ENCODE measurements at regions not wholly inside any gene's neighbourhood (a gene's known extent, or its start where the extent isn't known, plus 50 kb on each side); places are given as distances from the start of the nearest gene placed in this dataset.
"Not testable (repeated sequence)": the region's sequence is repeated elsewhere in the genome, so short reads cannot be mapped to it uniquely, and the experiment has no call there.

DNA sequence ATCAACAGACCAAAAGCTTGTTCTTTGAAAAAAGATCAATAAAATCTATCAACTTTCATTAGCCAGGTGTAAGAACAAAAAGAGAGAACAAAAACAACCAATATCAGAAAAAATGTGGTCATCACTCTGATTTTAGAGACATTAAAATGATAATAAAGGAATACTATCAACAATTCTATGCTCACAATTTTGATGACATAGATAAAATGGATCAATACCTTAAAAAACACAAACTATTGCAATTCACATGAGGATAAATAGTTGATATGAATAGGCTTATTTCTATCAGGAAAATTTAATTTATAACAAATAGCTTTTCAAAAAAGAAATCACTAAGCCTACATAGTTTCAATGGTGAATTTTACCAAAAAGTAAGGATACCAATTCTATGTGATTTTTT lies 809.4 kb upstream of the EYS start:
- DNase-seq, result no peak

DNA sequence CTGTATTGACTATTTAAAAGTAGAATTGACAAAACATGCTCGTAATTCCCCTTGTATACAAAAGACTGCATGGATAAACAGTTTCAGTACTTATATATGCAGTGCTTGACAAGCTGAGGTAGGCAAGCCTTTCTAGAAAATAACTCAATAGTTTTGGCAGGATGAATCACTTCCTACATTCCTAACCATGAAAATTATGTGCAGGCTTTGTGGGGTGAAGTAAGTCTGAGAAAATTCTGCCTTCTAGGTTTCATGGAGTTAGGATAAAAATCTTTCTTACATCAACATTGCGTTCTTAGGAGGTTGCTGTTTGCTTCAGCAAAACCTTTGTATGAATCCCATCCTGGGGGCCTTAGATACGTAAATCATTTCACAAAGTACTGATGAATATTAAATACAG lies 801.4 kb upstream of the EYS start:
- DNase-seq, result peak; percentile 32

DNA sequence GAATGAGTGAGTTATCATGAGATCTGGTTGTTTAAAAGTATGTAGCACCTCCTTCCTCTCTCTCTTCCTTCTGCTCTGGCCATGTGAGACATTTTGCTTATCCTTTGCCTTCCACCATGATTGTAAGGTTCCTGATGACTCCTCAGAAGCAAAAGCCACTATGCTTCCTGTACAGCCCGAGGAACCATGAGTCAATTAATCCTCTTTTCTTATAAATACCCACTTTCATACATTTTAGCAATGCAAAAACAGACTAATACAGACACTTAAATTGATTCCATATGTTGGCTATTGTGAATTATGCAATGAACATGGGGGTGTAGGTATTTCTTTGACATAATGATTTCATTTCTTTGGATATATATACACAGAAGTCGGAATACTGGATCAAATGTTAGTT lies 792.8 kb upstream of the EYS start:
- no peak for DNase-seq

DNA sequence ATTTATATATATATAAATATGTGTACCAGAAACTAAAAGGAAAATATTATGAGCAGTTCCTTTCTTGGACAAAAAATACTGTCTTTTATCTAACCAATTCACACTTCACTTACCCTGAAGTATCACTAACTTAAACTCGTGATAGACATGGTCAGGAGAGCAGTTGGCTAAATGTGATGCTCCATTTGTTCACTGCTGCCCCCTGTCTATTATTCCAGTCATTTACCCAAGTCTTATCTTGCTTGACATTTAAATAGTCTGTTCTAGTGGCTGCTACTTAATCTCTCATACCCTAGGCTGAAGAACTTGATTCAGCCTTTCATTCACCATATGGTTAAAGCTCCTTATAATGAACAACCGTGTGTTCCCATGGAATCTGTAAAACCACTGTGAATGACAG lies 789.6 kb upstream of the EYS start:
- no peak for DNase-seq

DNA sequence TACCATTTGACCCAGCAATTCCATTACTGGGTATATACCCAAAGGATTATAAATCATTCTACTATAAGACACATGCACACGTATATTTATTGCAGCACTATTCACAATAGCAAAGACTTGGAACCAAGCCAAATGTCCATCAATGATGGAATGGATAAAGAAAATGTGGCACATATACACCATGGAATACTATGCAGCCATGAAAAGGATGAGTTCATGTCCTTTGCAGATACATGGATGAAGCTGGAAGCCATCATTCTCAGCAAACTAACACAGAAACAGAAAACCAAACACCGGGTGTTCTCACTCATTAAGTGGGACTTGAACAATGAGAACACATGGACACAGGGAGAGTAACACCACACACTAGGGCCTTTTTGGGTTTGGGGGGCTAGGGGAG lies 787.6 kb upstream of the EYS start:
- DNase-seq, result not testable (repeated sequence)

DNA sequence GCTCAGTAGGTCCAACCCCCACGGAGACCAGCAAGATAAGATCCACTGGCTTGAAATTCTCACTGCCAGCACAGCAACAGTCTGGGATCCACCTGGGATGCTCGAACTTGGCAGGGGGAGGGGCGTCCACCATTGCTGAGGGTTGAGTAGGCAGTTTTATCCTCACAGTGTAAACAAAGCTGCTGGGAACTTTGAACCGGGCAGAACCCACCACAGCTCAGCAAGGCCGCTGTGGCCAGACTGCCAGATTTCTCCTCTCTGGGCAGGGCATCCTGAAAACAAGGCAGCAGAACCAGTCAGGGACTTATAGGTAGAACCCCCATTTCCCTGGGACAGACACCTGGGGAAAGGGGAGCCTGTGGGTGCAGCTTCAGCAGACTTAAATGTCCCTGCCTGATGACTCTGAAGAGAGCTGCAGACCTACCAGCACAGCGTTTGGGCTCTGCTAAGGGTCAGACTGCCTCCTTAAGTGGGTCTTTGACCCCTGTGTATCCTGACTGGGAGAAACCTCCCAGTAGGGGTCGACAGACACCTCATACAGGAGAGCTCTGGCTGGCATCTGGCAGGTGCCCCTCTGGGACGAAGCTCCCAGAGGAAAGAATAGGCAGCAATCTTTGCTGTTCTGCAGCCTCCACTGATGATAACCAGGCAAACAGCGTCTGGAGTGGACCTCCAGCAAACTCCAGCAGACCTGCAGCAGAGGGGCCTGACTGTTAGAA lies 782.4 kb upstream of the EYS start:
- DNase-seq, result no peak

DNA sequence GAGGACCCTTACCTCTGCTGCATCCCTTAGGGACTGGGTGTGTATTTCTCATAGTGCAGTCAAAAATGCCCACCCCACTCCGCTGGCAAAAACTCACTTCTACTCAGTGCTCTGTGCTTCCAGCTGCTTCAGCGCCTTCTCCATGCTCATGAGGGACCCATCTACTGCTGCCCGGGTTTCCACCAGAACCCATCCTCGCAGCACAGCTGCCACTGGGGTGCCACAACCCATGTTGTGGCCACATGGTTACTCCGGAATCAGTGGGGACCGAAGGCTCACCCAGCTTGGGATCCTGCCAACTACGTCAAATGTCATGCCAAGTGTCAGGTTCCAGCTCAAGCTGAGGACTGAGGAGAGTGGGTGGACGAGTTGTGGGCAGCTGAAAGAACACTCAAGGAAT lies 774.2 kb upstream of the EYS start:
- DNase-seq, result no peak

DNA sequence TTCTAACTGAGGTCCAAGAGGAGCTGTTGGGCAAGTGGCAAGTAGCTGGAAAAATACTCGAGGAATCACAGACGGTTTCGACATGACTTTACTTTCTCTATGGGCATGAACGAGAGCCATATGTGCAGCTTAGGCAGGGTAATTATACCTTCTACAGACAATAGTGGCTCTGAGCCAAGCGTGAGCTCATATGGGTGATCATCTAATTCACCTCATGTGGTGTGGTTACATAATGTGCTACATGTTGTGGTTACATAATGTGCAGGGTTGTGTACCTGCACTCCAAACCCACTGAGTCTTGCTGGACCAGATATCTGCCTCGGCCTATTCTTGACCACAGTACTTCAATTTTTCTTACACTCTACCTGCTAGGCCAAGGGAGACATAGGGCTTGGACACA lies 771.7 kb upstream of the EYS start:
- DNase-seq, result no peak

DNA sequence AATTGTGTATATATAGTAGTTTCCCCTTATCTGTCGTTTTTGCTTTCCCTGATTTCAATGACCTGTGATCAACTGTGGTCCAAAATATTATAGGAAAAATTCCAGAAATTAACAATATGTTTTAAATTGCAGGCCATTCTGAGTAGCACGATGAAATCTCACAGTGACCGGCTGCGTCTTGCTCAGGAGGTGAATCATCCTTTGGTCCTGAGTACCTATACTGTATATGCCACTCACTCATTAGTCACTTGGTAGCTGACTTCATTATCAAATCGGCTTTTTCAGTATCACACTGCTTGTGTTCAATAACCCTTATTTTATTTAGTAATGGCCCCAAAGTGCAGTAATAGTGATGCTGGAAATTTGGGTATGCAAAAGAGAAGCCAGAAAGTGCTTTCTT lies 728.3 kb upstream of the EYS start:
- no peak for DNase-seq

DNA sequence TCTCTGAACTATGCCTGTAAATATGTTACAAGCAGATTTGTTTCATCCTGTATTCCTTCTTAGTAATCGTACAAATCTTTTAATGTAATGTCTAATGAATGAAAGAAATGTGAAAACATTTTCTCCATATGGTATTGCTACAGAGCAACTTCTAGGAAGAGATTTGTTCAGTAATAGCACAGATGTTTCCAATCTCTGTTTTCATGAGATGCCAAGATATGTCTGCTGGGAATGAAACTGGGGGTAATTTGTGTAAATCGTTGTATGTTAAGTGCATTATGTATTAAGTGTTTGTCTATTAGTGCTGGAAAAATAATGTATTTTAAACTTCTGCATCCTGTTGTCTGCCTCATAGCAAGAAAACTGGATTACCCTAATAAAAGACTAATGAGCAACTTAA lies 722.2 kb upstream of the EYS start:
- DNase-seq, result no peak

DNA sequence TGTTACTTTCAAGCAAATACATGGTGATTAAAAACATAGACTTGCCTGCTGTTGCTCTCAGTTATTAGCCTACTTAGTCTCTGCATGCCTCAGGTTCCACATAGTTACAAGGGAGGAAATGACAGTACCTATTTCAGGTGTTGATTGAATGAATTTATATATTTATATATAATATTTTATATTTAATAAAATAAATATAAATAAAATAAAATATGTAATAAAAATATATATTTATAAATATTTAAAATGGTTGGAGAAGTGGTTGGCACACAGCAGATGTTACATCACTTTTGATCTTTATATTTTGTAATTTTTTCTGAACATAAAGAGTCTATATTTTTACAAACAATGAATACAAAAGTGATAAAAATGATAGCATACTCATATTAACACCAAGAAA lies 716.0 kb upstream of the EYS start:
- DNase-seq, result no peak

DNA sequence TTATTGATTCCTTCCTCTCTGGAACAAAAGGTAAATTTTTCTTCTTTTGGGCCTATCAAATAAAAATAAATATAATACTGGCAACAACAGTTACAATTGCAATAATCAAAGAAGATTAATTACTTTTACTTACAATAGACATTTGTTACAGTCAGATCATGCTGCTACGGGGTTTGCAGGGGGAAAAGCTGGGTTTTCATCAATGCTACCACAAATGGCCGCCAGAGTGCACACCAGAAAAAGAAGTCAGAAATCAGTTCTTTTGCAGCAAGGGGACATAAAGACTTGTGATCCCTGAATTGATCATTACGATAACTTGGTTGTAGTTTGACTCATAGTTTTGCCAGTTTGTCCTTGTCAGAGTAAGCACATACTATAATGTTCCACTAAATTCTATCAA lies 714.5 kb upstream of the EYS start:
- DNase-seq, result no peak

DNA sequence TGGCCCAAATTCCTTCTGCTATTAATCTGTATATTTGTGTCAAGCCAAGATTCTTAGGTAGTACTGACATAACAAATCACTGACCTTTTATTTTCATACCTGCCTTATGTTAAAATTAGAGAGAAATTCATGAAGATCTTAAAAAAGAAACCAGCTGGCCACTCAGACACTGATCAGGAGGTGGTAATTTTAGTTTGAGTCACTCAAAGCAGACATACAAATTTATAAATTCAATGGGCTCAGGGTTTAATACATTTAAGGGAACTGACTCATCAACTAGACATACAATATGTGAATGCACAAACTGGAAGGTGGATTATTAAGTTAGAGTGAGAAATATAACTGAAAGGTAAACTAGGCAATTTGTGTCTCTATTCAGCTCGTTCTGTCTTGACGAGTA lies 711.9 kb upstream of the EYS start:
- DNase-seq, result no peak

DNA sequence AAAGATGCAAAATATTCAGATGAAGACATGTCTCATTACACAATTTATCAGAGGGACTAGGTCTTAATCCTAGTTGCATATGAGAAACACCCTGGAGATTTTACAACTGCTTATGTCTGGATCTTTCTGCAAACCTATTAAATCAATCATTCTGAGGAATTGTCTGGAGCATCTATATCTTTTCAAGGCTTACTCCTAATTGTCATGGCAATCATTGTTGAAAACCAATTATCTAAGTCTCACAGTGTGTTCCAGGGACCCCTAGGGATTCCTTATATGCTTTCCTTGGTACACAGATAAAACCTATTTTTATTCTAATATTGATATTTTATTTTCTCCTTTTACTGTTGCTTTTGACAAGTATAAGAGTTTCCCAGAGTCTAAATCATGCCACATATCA lies 696.9 kb upstream of the EYS start:
- no peak for DNase-seq

DNA sequence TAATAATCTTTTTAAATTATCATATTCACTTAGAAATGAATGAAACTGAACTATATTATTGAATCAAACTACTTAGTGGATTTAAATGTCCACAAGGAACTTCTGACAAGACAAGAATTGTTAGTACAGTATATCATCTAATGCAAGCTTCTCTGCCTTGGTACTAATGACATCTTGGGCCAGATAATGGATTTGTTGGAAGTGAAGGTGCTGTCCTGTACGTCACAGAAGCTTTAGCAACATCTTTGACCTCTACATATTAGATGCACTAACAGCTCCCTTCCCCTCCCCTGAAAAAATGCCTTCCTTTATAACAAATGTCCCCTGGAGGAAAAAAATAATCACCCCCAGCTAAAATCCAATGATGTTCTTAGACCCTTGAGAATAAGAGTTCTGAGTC lies 695.8 kb upstream of the EYS start:
- DNase-seq, result no peak

DNA sequence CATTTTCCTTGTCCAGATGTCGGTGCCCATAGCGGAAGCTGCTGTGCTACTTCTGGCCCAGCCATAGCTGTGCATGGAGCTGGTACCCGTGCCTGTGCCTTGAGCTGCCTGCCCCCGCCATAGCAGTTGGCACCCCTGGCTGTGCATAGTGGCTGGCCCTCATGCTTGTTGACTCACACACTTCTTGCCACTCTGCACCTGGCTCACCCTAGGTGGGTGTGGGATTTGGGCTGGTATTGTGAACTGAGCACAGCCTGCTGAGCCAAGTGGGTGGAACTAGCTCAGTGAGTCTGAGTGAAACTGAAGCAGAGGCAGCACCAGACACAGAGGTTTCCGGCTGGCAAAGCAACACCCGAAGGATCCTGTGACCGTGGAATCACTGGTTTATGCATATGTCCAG lies 689.5 kb upstream of the EYS start:
- DNase-seq, result no peak

DNA sequence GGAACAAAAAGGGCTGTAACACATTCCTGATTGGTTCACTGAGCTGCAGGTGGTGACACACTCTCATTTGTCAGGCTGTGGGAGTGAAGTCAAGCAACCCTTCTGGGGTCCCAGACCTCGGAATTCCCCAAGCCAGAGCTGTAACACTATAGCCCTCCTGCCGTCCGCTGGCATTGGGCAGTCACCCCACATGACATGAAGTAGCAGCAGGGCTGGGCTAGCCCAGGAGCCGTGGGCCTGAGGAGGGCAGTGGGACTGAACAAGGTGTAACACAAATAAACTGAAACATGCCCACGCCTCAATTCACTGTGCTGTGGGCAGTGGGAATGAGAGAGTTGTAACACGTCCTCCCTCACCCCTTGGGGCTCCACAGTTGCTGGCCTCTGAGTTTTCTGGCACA lies 689.1 kb upstream of the EYS start:
- DNase-seq, result no peak

DNA sequence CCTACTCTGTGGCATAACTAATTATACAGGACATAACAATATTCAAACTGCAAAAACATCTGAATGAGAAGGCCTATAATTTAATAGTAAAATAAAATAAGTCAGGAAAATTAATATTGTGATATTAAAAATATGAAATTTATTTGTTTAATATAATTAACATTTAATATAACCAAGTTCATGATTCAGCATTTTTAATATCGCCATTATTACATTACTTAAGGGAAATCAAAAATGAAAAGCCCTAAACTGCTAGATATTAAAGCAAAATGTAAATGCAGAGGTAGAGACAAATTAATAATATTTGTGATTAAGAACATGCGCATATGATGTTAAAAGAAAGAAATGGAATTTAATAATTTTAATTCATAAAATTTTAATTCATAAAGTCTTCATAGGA lies 683.4 kb upstream of the EYS start:
- no peak for DNase-seq

DNA sequence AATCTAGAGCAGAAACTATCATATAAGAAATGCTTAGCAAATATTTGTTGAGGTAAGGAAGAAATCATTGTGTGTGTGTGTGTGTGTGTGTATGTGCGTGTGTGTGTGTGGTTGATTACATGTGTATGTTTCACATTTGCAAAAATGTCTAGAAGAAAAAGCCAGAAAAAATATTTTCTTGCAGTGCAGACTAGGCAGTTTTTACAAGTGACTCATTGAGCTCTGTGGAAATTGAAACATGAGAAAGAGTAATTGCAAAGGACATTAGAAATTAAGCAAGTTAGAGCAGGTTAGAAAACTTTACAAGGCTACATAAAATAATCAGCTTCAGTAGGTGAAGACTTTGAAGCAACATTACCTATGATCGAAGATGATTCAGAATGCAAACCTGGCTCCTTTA lies 669.0 kb upstream of the EYS start:
- DNase-seq, result no peak

DNA sequence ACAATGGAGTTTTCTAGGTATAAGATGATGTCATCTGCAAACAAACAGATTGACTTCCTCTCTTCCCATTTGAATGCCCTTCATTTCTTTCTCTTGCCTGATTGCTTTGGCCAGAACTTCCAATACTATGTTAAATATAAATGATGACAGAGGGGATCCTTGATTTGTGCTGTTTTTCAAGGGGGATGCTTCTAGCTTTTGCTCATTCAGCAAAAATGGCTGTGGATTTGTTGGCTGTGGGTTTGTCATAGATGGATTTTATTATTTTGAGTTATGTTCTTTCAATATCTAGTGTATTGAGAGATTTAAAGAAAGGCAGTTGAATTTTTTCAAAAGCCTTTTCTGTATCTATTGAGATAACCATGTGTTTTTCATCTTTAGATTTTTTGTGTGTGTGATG lies 662.4 kb upstream of the EYS start:
- no peak for DNase-seq

DNA sequence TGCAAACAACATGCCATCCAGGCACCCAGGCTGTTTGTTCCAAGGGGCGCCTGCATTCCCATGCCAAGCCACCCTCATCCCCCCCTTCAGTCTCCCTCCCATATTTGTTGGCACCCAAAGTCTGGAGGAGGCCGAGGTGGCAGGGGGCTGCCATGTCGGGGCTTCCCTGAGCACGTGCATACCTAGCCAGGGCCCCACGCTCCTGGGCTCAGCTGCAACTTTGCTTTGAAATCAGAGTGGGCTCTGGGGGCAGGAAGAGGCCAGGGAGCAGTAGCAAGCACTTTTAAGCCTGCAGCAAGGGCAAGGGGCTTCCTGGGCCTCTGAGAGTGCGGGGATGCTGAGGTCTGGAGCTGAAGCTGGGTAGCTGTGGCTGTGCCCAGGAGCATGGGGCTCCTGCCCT lies 655.9 kb upstream of the EYS start:
- DNase-seq, result no peak

DNA sequence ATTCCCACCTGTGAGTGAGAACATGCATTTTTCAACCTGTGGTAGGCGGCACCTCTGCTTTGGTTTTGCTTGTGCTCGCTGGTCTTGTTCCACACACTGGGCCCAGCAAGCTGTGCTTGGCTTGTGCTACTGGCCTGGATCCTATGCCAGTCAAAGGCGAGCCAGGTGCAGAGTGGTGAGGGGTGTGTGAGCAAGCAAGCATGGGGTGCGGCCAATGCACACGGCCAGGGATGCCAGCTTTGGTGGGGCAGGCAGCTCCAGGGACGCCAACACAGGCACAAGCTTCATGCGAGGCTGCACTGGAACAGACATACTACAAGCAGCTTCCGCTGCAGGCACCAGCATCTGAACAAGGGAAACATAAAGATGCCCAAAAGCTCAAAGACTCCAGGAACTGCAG lies 654.9 kb upstream of the EYS start:
- DNase-seq, result no peak

DNA sequence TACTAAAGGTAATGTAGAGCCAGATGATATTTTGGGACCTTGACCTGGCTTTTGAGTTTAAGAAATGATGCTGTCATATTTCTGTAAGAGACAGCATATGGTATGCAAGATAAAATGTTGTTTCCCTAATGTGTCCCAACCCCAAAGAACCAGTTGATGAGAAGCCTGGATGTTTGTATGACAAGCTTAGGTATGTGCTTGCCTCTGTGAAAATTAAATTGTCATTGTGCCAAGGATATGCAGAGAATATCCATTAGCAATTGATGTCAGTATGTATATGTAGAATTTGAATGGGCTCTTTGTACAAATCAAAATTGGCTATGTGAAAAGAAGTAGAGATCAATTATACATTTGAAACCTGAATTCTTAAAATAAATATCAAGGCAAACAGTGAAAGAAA lies 650.8 kb upstream of the EYS start:
- no peak for DNase-seq

DNA sequence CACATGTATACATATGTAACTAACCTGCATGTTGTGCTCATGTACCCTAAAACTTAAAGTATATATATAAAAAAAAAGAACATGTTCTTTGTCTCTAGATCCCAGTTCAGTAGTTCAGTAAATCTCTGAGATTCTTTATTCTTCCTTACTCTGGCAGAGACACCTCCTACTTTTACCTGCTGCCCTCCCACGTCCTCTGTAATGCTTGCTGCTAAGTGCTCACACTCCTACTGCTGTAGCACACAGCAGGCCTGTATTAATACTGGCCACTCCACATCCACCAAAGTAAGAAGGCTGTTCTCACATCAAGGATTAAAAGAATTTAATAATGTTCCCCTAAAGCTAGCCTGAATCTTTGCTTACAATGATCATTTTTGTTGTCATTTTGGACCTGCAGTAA lies 648.4 kb upstream of the EYS start:
- no peak for DNase-seq

DNA sequence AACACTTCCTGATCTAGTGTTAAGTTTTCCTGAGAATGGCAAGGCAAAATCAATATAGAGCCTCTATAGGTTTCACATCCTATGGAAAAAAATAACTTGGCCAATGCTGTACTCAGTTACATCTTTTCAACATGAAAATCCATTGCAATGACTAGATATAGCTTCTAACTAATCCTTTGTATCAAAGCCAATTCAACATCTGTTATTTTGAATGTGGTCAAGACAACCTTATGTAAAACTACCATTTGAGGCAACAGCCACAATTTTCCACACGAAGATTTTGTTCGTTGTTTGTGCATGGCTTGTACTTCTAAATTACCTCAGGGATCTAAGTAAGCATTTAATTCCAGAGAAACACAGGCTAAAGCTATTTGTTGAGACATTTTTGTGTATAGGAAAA lies 637.8 kb upstream of the EYS start:
- no peak for DNase-seq

DNA sequence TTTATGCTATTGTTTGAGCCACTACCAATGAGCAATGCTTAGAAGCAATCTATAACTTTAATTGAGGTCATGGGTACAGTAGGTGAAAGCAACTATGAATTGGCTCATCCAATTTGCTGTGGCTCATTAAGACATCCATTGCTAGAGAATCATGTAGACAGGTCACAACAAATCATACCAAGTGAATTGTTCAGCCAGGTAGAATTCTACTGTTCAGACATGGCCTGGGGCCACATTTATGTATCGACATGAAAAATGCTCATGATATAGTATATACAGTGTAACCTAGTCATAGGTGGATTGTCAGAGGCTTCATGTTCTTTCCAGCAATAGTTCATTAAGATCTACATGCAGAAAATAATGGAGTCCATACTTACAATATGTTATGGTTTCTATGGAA lies 633.7 kb upstream of the EYS start:
- DNase-seq, result no peak
